Sigmoid colon (tissue), 6 donors: ENCODE measurements at regions not wholly inside any gene's neighbourhood (a gene's known extent, or its start where the extent isn't known, plus 50 kb on each side); places are given as distances from the start of the nearest gene placed in this dataset.

Experiments
- DNase-seq: peaks from one replicate; pipeline ENCODE4 v3.0.0-alpha.2; 2019
- H3K27ac ChIP-seq, 4 donors: fragments of 200-600 bp; sonication (generic); one replicate each; pipeline ENCODE4 v1.5.1; 2016 to 2019; ENCODE audit warnings: mild to moderate bottlenecking in 1 of 4
- H3K27me3 ChIP-seq, 3 donors: fragments of 200-600 bp; sonication (generic); one replicate each; pipeline ENCODE4 v1.5.1; 2019; ENCODE audit warnings: mild to moderate bottlenecking in 1 of 3
- H3K36me3 ChIP-seq, 4 donors: fragments of 200-600 bp; sonication (generic); one replicate each; pipeline ENCODE4 v1.5.1; 2016 to 2019
- H3K4me1 ChIP-seq, 4 donors: fragments of 200-600 bp; sonication (generic); one replicate each; pipeline ENCODE4 v1.5.1; 2017 to 2019
- H3K4me3 ChIP-seq, 4 donors: fragments of 200-600 bp; sonication (generic); one replicate each; pipeline ENCODE4 v1.5.1; 2017 to 2019; ENCODE audit warnings: mild to moderate bottlenecking in 2 of 4, moderate library complexity in 1 of 4
- H3K9me3 ChIP-seq, 4 donors: fragments of 200-600 bp in 3 of 4; sonication (generic) in 3 of 4; one replicate each; pipeline versions ENCODE4 v1.5.1 to v1.6.1; 2013 to 2019
- CTCF ChIP-seq, 4 experiments: fragments of 450-650 bp in 3 of 4; fragments of 200-600 bp in 1 of 4; IDR thresholded peaks; one replicate each; pipeline ENCODE4 v1.5.1; 2016 to 2019; ENCODE audit warnings: antibody characterized with exemption in 4 of 4, mild to moderate bottlenecking in 3 of 4, moderate library complexity in 2 of 4
- EP300 ChIP-seq, 4 donors: sonication (generic); formaldehyde crosslinking; IDR thresholded peaks; one replicate each; pipeline ENCODE4 v1.6.1; 2017; ENCODE audit warnings: antibody characterized with exemption in 4 of 4
- POLR2A ChIP-seq, 2 donors: fragments of 450-650 bp; IDR thresholded peaks; one replicate each; pipeline ENCODE4 v1.6.1; 2016; ENCODE audit warnings: antibody characterized with exemption in 2 of 2, mild to moderate bottlenecking in 2 of 2, moderate library complexity in 2 of 2
- POLR2AphosphoS5 ChIP-seq, 4 donors: sonication (generic); formaldehyde crosslinking; IDR thresholded peaks; one replicate each; pipeline ENCODE4 v1.6.1; 2017; ENCODE audit warnings: antibody characterized with exemption in 4 of 4
- WGBS, 2 donors: extraction: QIAGEN DNeasy Blood & Tissue Kit; methylation state at CpG; one replicate each; pipeline ENCODE4 v1.1.7; 2013; 5-methylcytosine and 5-hydroxymethylcytosine counted together
- intact Hi-C: fragments of 100-400 bp; cut with DNase I; formaldehyde crosslinking; loops from one replicate; pipeline ENCODE4 v1.15.1; 2023
- donor health status: healthy with polysubstance abuse.
- donor health status: healthy.

- intact Hi-C loops, result no loop called here
- TF ChIP-seq EP300 (IDR thresholded peaks at IDR 0.05) (no peak), CTCF (IDR thresholded peaks at IDR 0.05) (no peak), POLR2A (IDR thresholded peaks at IDR 0.05) (no peak), POLR2AphosphoS5 (IDR thresholded peaks at IDR 0.05) (no peak)
- Histone ChIP-seq H3K9me3 (no peaks in the 10 kb centered on the region), H3K4me3 (no peak overlapping the region), H3K27me3 (no peaks in the 10 kb centered on the region), H3K4me1 (peaks cover 0 to 5% (median 1%) of the 10 kb centered on the region in 4 donors), H3K27ac (no peak overlapping the region), H3K36me3 (no peaks in the 10 kb centered on the region)
- WGBS, 2 donors, result 76 to 78% methylated on average over 3 of the region's 3 CpGs
- DNase-seq, result no peak
Measured at GRCh38 chr7:41874201-41874785, 171.4 kb upstream of the INHBA start.

DNA sequence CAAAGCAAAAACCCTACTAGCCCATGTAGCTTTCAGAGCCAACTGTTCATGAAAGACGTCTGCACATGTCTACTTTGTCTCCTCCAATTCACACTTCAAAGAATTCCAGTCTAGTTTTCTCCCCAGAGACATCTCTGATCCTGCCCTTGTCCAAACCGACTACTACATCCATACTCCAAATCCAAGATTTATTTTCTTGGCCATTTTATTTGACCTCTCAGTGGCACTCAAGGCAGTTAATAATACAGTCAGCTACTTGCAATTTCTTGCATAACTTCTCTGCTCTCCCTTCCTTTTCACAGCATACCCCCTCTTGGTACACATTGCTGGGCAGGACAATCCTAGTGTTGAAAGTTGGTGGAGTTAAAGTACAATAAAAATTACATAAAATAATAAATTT lies 170.9 kb upstream of the INHBA start:
- TF ChIP-seq CTCF (IDR thresholded peaks at IDR 0.05) (no peak), POLR2A (IDR thresholded peaks at IDR 0.05) (no peak), POLR2AphosphoS5 (IDR thresholded peaks at IDR 0.05) (no peak), EP300 (IDR thresholded peaks at IDR 0.05) (no peak)
- no peaks in the 10 kb centered on the region for H3K4me1 ChIP-seq
- H3K27me3 ChIP-seq, result no peaks in the 10 kb centered on the region
- no peaks in the 10 kb centered on the region for H3K9me3 ChIP-seq
- H3K27ac ChIP-seq, result no peak overlapping the region
- DNase-seq, result no peak
- intact Hi-C loops, result no loop called here
- H3K36me3 ChIP-seq, result no peaks in the 10 kb centered on the region
- 83 to 85% methylated on average over 2 of the region's 2 CpGs for WGBS, 2 donors
- H3K4me3 ChIP-seq, result no peak overlapping the region

DNA sequence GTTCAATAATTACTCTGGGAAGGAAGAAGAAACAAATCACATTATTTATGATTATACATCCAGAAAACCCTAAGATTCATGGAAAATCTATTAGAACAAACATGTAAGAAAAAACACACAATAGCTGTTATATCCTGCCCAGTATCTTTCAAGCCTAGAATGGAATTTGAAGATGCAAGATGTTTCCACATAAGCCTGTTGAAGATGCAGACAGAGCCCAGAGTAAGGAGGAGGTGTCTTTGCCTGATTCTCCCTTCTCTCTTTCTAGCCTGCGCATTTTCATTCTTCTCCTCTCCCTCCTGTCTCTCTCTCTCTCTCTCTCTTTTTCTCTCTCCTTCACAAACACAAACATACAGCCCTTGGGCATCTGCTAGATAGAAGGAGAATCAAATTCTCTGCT lies 170.1 kb upstream of the INHBA start:
- WGBS, 2 donors, result 93 to 100% methylated on average over 1 of the region's 1 CpG

DNA sequence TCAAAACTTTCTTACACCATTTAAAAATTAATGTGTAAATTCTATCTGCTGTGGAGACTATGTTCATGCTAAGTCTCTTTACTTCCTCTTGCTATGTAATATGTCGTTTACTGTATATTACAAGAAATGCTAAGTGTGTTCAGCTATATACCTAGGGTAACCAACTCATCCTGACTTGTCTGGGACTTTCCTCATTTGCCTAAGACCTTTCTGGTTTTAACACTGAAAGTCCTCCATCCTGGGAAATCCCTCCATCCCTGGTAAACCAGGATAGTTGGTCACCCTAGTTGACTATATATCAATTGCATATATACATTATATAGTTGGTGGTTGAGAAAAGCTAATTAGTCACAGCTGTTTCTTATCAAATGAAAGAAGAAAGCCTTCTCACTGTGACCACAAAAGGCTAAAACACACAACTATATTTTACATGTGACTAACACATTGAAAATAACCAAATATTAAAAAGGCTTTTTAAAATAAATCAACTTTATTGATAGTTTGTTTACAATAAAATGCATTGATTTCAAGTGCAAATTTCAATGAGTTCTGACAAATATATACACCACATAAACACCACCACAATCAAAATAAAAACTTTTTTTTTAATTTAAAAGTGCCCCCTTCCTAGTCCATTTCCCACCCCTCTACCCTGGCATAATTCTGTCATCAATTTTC lies 167.7 kb upstream of the INHBA start:
- WGBS, 2 donors, result 52 to 69% methylated on average over 1 of the region's 1 CpG
- Histone ChIP-seq H3K27me3 (no peaks in the 10 kb centered on the region), H3K36me3 (no peaks in the 10 kb centered on the region), H3K4me3 (no peak overlapping the region), H3K27ac (no peak overlapping the region), H3K9me3 (no peaks in the 10 kb centered on the region), H3K4me1 (no peaks in the 10 kb centered on the region)
- DNase-seq, result no peak
- TF ChIP-seq EP300 (IDR thresholded peaks at IDR 0.05), result no peak
- TF ChIP-seq CTCF (IDR thresholded peaks at IDR 0.05), result no peak
- TF ChIP-seq POLR2A (IDR thresholded peaks at IDR 0.05), result no peak
- no peak for TF ChIP-seq POLR2AphosphoS5 (IDR thresholded peaks at IDR 0.05)
- intact Hi-C loops, result no loop called here

More for the DNA sequence above, 170.1 kb upstream of the INHBA start:
- no peaks in the 10 kb centered on the region for H3K4me1 ChIP-seq
- no peak overlapping the region for H3K4me3 ChIP-seq
- no peaks in the 10 kb centered on the region for H3K9me3 ChIP-seq
- DNase-seq, result no peak
- no peak overlapping the region for H3K27ac ChIP-seq
- H3K36me3 ChIP-seq, result no peaks in the 10 kb centered on the region
- TF ChIP-seq POLR2AphosphoS5 (IDR thresholded peaks at IDR 0.05), result no peak
- no peak for TF ChIP-seq CTCF (IDR thresholded peaks at IDR 0.05)
- no peak for TF ChIP-seq POLR2A (IDR thresholded peaks at IDR 0.05)
- no peak for TF ChIP-seq EP300 (IDR thresholded peaks at IDR 0.05)
- no peaks in the 10 kb centered on the region for H3K27me3 ChIP-seq
- intact Hi-C loops, result no loop called here
